Parathyroid adenoma (tissue), 2 donors: ENCODE measurements at regions not wholly inside any gene's neighbourhood (a gene's known extent, or its start where the extent isn't known, plus 50 kb on each side); places are given as distances from the start of the nearest gene placed in this dataset.

Experiments
- H2AFZ ChIP-seq: fragments of 300-600 bp; sonication (generic); one replicate; pipeline ENCODE4 v1.7.0; 2017; ENCODE audit warnings: antibody characterized with exemption, mild to moderate bottlenecking
- H3K27ac ChIP-seq: fragments of 300-600 bp; sonication (generic); one replicate; pipeline ENCODE4 v1.7.0; 2017
- H3K27me3 ChIP-seq: fragments of 300-600 bp; sonication (generic); one replicate; pipeline ENCODE4 v1.7.0; 2017; ENCODE audit warnings: low read length; ENCODE audit not compliant: control insufficient read depth, insufficient read depth
- H3K36me3 ChIP-seq: fragments of 300-600 bp; sonication (generic); one replicate; pipeline ENCODE4 v1.7.0; 2017; ENCODE audit warnings: low read length; ENCODE audit not compliant: control insufficient read depth, insufficient read depth
- H3K4me1 ChIP-seq: fragments of 300-600 bp; sonication (generic); one replicate; pipeline ENCODE4 v1.7.0; 2017; ENCODE audit warnings: control low read depth
- H3K4me2 ChIP-seq: fragments of 300-600 bp; sonication (generic); one replicate; pipeline ENCODE4 v1.7.0; 2017; ENCODE audit warnings: low read length
- H3K4me3 ChIP-seq: fragments of 300-600 bp; sonication (generic); one replicate; pipeline ENCODE4 v1.7.0; 2017; ENCODE audit warnings: low read depth, low read length
- H3K79me2 ChIP-seq: fragments of 300-600 bp; sonication (generic); one replicate; pipeline ENCODE4 v1.7.0; 2017; ENCODE audit warnings: control low read depth
- H3K9ac ChIP-seq: fragments of 300-600 bp; sonication (generic); one replicate; pipeline ENCODE4 v1.7.0; 2017; ENCODE audit warnings: mild to moderate bottlenecking
- H3K9me3 ChIP-seq: fragments of 300-600 bp; sonication (generic); one replicate; pipeline ENCODE4 v1.7.0; 2017; ENCODE audit warnings: low read length; ENCODE audit not compliant: control insufficient read depth
- CTCF ChIP-seq: fragments of 300-600 bp; sonication (generic); IDR thresholded peaks from one replicate; pipeline ENCODE4 v1.7.0; 2017; ENCODE audit warnings: antibody characterized with exemption, mild to moderate bottlenecking
- donor health status: primary hyperparathyroidism.

GRCh38 chr7:86963599-86964230 is 95.7 kb downstream of the ELAPOR2 start:
- no peak overlapping the region for H3K27ac ChIP-seq
- no peaks in the 10 kb centered on the region for H3K9me3 ChIP-seq
- H3K4me1 ChIP-seq = no peaks in the 10 kb centered on the region
- H3K79me2 ChIP-seq = no peaks in the 10 kb centered on the region
- H2AFZ ChIP-seq = no peak overlapping the region
- H3K4me3 ChIP-seq = no peak overlapping the region
- no peak for TF ChIP-seq CTCF
- H3K9ac ChIP-seq = no peak overlapping the region
- no peak overlapping the region for H3K4me2 ChIP-seq
- H3K36me3 ChIP-seq = no peaks in the 10 kb centered on the region
- no peaks in the 10 kb centered on the region for H3K27me3 ChIP-seq

GRCh38 chr7:86962623-86963022 is 96.8 kb downstream of the ELAPOR2 start:
- Histone ChIP-seq H2AFZ (no peak overlapping the region), H3K9ac (no peak overlapping the region), H3K36me3 (no peaks in the 10 kb centered on the region), H3K9me3 (no peaks in the 10 kb centered on the region), H3K4me3 (no peak overlapping the region), H3K27me3 (no peaks in the 10 kb centered on the region), H3K27ac (no peak overlapping the region), H3K79me2 (no peaks in the 10 kb centered on the region), H3K4me1 (no peaks in the 10 kb centered on the region), H3K4me2 (no peak overlapping the region)
- no peak for TF ChIP-seq CTCF

GRCh38 chr7:86961686-86962085 is 97.8 kb downstream of the ELAPOR2 start:
- H3K9ac ChIP-seq = no peak overlapping the region

GRCh38 chr7:86958380-86958779 is 101.1 kb downstream of the ELAPOR2 start:
- no peak overlapping the region for H3K27ac ChIP-seq
- H2AFZ ChIP-seq = no peak overlapping the region
- no peaks in the 10 kb centered on the region for H3K79me2 ChIP-seq
- no peaks in the 10 kb centered on the region for H3K9me3 ChIP-seq
- TF ChIP-seq CTCF = no peak
- no peak overlapping the region for H3K9ac ChIP-seq
- H3K27me3 ChIP-seq = no peaks in the 10 kb centered on the region
- H3K4me2 ChIP-seq = no peak overlapping the region
- no peak overlapping the region for H3K4me3 ChIP-seq
- H3K4me1 ChIP-seq = peaks cover 11% of the 10 kb centered on the region
- no peaks in the 10 kb centered on the region for H3K36me3 ChIP-seq

More at GRCh38 chr7:86961686-86962085, 97.8 kb downstream of the ELAPOR2 start:
- no peak overlapping the region for H3K4me3 ChIP-seq
- no peak for TF ChIP-seq CTCF
- H3K4me1 ChIP-seq = peaks cover 4% of the 10 kb centered on the region
- no peak overlapping the region for H3K4me2 ChIP-seq
- H3K79me2 ChIP-seq = no peaks in the 10 kb centered on the region
- no peaks in the 10 kb centered on the region for H3K36me3 ChIP-seq
- no peak overlapping the region for H3K27ac ChIP-seq
- no peak overlapping the region for H2AFZ ChIP-seq
- no peaks in the 10 kb centered on the region for H3K9me3 ChIP-seq
- H3K27me3 ChIP-seq = no peaks in the 10 kb centered on the region

DNA sequence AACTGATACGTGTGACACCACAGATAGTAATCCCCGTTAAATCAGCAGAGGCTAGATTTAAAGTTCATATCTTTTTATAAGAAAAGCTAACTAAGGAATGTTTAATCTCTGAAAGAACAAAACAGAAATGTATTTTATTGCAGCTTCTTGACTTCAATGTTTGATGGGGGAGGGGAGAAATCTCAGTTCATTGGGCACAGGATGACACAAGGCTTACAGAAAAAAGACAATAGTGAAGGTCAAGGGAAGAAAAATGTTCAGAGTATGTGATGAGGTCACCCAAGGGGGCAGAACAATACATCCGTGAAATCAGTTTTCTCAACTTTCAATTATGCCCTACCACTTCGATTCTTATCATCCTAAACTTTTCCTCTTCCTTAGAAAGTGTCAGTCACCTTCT is 102.9 kb downstream of the ELAPOR2 start:
- no peaks in the 10 kb centered on the region for H3K9me3 ChIP-seq
- H3K4me3 ChIP-seq = no peak overlapping the region
- peak overlapping the region; percentile 9 for H3K27ac ChIP-seq
- no peak for TF ChIP-seq CTCF
- peaks cover 11% of the 10 kb centered on the region for H3K4me1 ChIP-seq
- H2AFZ ChIP-seq = peak overlapping the region; percentile 8
- H3K36me3 ChIP-seq = no peaks in the 10 kb centered on the region
- H3K9ac ChIP-seq = no peak overlapping the region
- no peaks in the 10 kb centered on the region for H3K27me3 ChIP-seq
- no peak overlapping the region for H3K4me2 ChIP-seq
- H3K79me2 ChIP-seq = peaks cover 3% of the 10 kb centered on the region
